SK-N-SH (cell line): ENCODE measurements at regions not wholly inside any gene's neighbourhood (a gene's known extent, or its start where the extent isn't known, plus 50 kb on each side); places are given as distances from the start of the nearest gene placed in this dataset.

Experiments
- EZH2phosphoT487 ChIP-seq: fragments of 200-600 bp; sonication (generic); IDR thresholded peaks from 2 replicates; pipeline ENCODE4 v1.6.1; 2017; ENCODE audit warnings: low read depth, mixed run types, mild to moderate bottlenecking, antibody characterized with exemption, moderate library complexity, borderline replicate concordance
- POLR2AphosphoS5 ChIP-seq: IDR thresholded peaks from 2 replicates; pipeline ENCODE4 v1.6.1; 2012; ENCODE audit warnings: low read depth, low read length
- RAD21 ChIP-seq: IDR thresholded peaks from 2 replicates; pipeline ENCODE4 v1.6.1; 2012; ENCODE audit warnings: mild to moderate bottlenecking, low read length
- TF ChIP-seq, protein P1 (sequence below): fragments of 200-600 bp; sonication (generic); IDR thresholded peaks from 2 replicates; pipeline ENCODE4 v1.6.1; 2017; ENCODE audit warnings: antibody characterized with exemption, mild to moderate bottlenecking, moderate library complexity

DNA sequence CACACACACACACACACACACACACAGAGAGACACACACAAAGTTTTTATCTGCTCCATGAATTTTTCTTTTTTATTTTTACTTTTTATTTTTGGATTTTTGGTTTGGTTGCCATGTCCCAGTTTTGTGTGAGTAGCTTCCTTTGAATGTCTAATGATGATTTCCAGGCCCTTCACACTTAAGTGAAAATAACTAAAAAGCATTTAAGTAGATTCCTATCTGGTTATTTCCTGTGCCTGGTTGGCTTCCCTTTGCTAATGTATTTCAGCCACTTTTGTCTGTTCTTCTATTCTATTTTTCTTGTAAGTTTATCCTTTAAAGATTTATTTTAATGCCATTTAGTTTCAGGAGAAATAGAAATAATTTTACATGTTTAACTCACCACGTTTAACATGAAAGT is 755.4 kb downstream of the SLC6A15 start:
- TF ChIP-seq, protein P1, sequence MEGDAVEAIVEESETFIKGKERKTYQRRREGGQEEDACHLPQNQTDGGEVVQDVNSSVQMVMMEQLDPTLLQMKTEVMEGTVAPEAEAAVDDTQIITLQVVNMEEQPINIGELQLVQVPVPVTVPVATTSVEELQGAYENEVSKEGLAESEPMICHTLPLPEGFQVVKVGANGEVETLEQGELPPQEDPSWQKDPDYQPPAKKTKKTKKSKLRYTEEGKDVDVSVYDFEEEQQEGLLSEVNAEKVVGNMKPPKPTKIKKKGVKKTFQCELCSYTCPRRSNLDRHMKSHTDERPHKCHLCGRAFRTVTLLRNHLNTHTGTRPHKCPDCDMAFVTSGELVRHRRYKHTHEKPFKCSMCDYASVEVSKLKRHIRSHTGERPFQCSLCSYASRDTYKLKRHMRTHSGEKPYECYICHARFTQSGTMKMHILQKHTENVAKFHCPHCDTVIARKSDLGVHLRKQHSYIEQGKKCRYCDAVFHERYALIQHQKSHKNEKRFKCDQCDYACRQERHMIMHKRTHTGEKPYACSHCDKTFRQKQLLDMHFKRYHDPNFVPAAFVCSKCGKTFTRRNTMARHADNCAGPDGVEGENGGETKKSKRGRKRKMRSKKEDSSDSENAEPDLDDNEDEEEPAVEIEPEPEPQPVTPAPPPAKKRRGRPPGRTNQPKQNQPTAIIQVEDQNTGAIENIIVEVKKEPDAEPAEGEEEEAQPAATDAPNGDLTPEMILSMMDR = no peak
- TF ChIP-seq POLR2AphosphoS5 (peak; percentile 57; the same call in 1 of the 2 replicates), EZH2phosphoT487 (no peak), RAD21 (no peak)
